NCI-H2171 treated with DMSO at 0.1 percent for 48 hours (cell line): ENCODE measurements at regions not wholly inside any gene's neighbourhood (a gene's known extent, or its start where the extent isn't known, plus 50 kb on each side); places are given as distances from the start of the nearest gene placed in this dataset.
A peak's percentile ranks its signal among the peaks of the same experiment; 100 is the strongest.
"Not testable (repeated sequence)": the region's sequence is repeated elsewhere in the genome, so short reads cannot be mapped to it uniquely, and the experiment has no call there.

ENCODE experiments used
- DNase-seq: peaks from one replicate; lab custom pipeline; 2025; lab: John Stamatoyannopoulos, UW

DNA sequence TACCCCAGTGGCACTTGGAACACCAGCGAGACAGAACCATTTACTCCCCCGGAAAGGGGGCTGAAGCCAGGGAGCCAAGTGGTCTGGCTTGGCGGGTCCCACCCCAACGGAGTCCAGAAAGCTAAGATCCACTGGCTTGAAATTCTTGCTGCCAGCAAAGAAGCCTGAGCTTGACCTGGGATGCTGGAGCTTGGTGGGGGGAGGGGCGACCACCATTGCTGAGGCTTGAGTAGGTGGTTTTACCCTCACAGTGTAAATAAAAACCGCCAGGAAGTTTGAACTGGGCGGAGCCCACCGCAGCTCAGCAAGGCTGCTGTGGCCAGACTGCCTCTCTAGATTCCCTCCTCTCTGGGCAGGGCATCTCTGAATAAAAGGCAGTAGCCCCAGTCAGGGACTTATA, 62.8 kb downstream of the RPS24 start:
- not testable (repeated sequence) for DNase-seq

DNA sequence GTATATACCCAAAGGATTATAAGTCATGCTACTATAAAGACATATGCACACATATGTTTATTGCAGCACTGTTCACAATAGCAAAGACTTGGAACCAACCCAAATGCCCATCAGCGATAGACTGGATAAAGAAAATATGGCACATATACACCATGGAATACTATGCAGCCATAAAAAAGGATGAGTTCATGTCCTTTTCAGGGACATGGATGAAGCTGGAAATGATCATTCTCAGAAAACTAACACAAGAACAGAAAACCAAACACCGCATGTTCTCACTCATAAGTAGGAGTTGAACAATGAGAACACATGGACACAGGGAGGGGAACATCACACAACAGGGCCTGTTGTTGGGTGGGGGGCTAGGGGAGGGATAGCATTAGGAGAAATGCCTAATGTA, 68.9 kb downstream of the RPS24 start:
- not testable (repeated sequence) for DNase-seq

DNA sequence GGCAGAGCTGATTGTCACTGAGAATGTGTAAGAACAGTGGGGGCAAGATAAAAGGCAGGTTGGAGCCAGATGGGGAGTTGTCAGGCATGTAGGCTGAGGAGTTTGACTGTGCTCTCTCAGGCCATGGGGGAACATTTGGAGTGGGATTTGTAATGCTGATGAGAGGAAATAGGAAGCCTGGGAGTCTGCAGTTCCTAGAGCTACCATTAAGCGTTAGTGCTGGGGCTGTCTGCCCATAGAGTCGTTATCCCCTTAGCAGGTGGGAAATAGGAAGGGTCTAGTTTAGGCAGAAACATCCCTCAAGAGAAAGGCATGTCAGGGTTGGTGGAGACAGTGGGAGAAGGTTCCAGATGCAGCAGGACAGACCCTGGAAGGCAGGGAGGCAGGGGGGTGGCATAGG, 75.5 kb downstream of the RPS24 start:
- no peak for DNase-seq

DNA sequence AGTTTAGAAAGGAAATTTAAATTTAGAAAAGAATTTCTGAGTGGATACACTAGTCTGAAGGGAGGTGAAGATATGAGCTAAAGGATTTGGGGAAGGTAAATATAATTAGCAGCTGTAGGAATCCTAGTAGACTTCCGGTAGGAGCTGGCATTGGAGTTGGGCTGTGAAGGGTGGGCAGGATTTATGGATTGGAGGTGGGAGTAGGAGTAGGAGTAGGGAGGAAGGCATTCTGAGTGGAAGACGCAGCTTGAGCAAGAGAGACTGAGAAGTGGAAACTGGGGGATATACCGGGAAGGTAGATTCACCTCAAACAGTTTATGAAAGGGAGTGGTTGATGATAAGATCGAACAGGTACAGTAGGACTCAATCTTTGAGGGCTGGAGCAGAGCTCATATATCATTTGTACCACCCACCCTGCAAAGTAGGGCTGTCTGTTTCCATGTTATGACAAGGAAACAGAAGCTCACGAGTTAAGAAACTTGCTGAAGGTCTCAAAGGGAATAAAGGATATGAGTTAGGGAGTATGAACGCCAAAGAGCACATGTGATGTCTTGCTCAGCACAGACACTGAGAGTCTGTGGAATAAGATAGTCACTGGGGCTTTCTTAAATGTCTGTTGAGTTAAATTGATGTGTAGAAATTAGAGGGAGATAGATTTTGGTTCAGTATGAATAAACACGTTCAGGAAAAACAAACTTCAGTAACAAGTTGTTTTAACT, 81.6 kb downstream of the RPS24 start:
- DNase-seq, result no peak

DNA sequence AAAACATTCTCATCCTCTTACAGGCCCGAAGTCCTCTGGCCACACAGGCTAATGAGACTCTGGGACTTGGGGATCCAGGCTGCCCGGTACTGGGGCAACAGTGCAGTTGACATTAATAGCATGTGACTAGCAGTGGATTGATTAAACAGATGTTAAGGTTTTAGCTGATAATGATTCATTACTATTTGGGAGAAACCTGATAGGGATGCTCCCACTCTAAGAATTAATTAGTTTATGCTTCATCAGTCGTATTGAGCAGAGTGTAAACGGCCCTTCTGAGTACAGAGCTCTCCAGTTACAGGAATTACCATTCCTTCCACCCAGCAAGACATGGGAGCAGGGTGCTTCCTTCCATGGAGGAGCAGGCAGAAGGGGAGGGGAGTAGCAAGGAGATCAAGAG, 82.7 kb downstream of the RPS24 start:
- peak; percentile 58 for DNase-seq

DNA sequence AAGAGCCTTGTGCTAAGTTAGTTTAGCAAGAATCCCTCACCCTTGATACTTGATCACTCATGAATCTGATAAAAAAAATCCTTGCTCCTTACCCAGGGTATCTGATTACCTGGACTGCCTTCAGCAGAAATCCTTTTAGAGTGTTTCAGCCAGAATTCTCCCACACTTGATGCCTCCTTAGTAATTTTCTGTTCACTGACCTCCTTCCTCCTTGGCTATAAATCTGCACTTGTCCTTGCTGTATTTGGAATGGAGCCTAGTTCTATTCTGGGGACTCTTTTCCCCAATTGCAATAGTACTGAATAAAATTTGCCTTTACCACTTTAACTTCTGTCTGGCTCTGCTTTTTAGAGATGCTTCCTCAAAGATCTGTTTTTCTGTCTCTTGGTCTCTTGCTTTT, 84.9 kb downstream of the RPS24 start:
- peak; percentile 49 for DNase-seq

DNA sequence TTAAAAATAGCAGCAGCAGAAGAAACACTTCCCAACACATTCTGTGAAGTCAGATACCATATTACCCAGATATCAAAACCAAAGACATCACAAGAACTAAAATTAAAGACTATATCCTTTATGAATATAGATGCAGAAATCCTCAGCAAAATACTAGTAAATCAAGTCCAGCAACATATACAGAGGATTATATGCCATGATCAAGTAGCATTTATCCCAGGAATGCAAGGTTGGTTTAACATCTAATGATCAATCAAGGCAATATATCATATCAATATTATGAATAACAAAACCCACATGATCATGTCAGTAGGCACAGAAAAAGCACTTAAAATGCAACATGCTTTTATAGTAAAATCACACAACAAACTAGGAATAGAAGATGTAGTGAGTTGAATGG, 88.1 kb downstream of the RPS24 start:
- DNase-seq, result no peak

DNA sequence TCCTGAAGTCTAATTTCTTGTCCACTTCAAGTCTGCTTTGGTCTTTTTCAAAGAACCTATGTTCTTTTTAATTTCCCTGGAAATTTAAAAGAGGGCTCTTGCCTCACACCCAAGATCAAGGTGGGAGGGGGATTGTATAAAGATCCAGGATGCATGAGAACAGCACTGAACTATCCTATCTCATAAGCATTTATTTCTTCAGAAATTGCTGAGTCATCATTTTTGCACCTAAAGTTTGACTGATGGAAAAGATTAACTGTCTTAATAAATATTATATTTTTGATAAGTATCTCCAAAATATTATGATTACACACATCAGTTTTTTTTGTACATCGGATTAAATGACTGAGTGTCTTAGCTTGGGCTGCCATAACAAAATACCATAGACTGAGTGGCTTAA, 90.5 kb downstream of the RPS24 start:
- no peak for DNase-seq

DNA sequence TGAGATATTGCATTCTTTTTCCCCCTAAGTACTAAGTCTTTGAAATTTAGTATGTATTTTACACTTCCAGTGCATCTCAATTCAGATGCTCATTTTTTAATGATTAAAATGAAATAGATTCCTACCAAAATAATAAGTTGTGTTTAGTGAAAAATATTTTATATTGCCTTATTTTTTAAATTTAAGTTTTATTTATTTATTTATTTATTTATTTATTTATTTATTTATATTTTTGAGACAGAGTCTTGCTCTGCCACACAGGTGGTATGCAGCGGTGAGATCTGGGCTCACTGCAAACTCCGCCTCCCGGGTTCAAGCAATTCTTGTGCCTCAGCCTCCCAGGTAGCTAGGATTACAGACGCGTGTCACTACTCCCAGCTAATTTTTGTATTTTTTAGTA, 95.5 kb downstream of the RPS24 start:
- no peak for DNase-seq

DNA sequence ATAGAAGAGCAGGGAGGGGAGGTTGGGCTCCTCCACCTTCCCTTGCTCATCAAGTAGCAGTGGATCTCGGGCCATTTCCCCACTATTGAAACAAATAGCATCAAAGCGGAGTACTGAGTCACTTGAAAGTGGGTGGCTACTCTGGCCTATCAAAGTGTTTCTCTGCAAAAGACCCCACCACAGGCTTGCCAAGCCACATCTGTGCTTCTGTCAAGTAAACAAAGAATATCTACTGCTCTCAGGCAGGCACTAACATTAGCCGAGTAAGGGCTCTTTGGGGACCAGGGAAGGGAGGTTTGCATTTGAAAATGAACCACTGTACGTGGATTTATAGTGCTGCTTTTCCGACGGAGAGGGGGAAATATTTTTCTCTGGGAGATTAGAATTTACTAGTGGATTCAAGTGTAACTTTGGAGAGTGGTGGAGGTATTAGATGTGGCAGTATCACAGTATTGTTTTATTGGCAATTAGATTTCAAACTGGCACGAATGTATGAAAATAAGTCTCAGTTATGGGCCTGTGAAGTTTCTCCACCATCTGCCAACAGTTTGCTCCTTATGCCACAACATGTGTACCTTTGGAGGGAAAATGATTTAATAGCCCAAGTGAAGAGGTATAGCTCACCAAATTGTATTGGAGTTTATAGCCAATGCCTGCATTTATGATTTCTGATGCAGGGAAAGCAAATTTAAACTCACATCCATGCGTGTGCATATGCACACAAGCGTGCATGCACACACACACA, 97.5 kb downstream of the RPS24 start:
- DNase-seq, result peak; percentile 85

DNA sequence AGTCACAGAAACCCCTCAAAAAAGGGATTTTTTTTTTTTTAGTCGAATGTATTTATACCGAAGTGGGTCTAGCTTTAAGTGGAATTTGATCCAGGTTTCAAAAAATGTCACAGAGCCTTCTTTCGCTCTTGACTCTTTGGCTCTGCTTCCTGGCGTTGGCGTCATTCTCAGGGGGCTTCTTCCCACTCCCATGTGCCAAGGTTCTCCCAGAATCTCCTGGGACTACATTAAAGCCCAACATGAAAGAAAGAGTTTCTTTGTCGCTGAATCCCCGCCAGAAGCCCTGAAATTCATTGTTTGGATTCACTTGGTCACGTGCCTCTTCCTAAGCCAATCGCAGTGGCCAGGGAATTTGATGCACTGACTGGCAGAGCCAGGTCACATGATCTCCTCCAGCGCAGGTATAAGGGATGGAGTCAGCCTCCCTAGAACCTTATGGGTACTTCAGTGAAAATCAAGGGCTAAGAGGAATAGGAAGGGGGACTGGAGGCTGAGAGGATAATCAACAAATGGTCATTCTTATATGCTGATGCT, 101.2 kb downstream of the RPS24 start:
- DNase-seq, result peak; percentile 74

DNA sequence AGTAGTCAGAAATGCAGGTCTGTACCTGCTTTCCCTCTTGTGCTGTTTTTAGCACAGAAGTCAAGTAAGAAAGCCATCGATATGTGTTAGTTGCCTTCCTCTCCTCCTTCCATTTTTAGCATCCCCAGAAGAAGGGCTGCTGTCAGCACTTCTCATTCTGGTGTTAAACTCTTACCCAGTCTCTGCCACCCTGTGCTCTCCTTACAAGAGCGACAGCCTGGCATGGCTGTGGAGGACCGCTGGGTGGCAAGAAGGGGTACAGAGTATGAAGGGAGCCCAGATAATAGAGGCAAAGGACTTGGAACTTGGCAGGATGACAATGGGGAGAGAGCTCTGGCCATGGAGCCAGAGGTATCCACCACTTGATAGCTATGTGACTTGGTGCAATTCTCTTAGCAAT, 103.5 kb downstream of the RPS24 start:
- DNase-seq, result no peak

DNA sequence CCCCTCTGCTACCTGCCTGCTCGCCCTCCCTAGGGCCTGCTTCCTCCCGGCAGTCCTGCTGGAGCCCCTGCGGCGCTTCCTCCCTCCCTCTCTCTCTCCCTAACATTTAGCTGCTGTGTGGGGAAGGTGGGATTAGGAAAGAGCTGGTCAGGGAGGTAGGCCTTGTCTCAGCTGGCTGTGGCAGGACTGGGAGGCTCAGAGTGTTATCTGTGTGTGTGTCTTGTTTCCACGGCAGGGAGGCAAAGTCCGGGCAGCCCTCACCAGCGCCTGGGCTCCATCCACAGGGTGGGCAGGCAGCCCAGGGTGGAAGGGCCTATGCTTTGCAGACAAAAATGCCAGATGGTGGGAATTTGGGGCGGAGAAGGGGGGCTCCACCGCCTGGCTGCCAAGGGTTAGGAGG, 105.7 kb downstream of the RPS24 start:
- DNase-seq, result peak; percentile 92

DNA sequence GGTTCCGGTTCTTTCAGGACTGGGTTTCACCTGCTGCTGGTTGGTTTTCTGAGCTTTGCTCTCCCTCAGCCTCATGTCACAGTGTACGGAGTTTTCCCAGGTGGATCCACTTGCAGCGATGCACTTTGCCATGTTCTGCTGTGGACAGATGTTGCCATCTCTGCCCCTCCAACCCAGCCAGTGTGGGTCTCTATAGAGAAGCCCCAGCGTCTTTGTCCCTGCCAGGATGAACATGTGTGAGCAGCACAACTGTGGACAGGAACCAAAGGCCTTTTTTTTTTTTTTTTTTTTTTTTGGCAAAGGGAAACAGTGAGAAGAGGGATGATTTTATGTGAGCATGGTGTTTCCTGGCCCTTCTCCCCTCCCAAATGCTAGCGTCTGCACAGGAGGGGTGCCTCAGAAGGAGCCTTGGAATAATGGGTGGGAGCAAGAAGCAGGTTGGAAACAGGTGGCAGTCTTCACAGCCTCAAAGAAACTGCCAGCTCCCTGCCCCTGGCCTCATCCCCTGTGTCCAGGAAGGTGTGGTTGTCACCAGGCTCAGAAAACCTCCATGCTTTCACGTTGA, 106.5 kb downstream of the RPS24 start:
- DNase-seq, result peak; percentile 83

DNA sequence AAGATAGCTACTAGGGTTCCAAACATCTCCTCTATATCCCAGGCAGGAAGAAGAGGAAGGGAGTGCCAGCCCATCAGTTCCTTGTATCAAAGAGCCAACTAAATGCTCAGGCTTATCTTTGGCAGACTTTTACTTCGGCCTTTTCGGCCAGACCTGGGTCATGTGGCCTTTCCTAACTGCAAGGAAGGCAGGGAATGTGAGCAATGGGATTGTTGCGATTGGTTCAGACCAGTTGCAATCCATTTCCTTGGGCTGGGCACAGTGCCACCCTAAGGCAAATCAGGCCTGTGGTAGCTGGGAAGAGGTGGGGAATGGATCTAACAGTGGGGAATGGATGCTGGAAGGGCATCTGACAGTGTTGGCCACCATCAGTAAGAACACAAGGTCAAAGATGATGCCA, 109.9 kb downstream of the RPS24 start:
- DNase-seq, result no peak

DNA sequence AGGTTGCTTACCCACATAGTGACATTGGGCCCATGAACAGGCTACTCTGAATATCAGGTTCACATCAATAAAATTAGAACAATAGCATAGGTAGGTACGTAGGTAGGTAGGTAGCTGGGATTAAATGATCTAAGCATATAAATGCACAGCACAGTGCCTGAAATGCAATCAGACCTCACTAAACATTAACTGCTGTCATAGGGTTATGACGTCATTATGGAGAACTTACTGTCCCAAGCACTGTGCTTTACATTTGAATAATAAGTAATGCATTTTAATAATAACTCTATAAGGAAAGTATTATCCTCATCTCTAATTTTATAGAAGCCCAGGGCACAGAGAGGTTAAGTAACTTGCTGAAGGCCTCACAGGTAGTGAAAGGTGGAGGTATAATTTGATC, 112.5 kb downstream of the RPS24 start:
- no peak for DNase-seq

DNA sequence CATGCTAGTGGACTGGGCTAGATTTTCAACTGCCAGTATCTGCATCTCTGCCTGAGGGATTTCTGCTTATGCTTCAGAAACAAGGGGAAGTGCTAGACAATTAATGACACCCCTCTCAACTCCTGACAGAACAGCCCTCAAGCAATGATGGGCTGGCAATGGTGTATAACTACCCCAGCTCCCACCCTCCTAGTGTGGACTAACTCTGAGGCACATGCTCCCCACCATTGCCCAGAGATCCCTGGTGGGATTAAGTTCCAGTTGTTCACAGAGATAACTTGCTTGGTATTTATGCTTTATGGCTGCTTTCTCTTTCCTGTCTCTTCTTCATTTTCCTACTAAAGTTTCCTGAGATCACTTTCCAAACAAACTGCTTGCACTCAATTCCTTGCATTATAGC, 113.5 kb downstream of the RPS24 start:
- no peak for DNase-seq

DNA sequence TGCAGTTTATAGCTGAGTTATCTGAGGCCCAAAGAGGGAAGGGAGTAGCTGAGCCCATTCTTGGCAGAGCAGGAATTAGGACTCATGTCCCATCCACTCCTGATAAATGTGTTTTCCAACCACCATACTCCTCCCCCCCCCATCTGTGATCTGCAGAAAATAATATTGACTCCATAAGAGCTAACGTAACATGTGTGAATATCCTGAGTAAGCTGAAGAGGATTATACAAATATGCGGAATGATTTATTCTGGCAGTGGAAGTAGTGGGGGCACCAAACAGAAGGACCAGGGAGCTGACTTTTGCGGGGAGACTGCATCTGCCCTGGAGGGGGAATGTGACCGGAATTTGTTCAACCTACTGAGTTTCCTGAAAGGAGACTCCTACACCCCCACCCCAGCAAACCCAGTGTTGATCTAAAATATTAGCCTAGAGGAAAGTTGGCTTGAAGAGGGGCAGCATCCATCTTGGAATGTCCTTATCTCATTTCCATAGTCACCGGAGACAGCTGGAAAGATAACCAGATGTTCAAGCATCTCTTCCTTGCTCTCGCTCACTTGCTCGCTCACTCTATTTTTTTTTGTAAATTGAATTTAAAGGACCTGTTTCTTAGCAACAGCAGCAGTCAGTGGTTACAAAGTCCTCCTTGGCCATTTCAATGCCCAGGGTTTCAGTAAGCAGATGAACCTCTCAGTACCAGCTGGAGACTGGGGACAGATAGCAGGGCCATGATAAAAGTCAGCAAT, 114.7 kb downstream of the RPS24 start:
- DNase-seq, result peak; percentile 10

DNA sequence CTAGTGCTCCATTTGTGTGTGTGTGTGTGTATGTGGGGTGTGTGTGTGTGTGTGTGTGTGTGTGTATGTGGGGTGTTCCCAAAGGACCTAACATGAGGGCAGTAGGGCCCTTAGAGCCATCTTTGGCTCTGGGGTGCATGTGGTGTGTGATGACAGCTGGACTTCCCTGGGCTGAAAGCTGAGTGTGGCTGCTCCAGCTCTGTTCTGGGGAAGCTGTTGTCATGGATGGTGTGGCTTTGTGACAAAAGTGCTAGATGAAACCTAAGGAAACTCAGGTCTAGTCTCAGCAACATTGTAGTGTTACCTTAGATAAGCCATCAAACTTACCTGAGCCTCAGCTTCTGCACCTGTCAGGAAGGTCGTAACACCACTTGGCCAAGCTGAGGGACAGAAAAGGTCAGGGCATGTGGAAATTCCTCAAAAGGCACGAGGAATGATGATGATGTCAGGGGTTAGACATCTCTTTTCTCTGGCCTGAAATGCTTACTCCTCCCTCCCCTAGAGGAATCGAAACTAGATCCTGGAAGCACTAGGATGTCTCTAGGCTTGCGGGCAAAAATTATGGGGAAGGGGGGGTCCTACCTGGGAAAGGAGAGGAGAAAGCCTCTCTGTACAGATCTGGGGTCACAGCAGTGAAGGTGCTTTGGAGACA, 115.4 kb downstream of the RPS24 start:
- no peak for DNase-seq

DNA sequence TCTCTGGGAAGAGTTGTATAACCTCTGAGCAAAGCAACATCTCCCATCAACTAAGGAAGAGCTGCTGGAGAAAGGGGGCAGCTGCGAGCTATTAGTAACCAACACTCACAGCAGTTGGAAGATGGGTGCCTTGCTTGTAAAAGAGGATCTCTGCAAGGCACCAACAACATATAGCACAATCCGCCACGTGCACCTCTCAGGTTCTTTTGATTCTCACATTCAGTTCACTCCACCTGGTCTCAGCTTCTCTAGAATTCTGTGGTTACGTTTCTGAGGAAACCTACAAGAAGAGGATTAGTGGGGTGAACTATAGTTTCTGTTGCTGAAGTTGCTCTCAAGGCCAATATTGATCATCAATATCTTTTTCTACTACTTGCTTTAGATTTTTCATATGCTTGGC, 117.1 kb downstream of the RPS24 start:
- no peak for DNase-seq

DNA sequence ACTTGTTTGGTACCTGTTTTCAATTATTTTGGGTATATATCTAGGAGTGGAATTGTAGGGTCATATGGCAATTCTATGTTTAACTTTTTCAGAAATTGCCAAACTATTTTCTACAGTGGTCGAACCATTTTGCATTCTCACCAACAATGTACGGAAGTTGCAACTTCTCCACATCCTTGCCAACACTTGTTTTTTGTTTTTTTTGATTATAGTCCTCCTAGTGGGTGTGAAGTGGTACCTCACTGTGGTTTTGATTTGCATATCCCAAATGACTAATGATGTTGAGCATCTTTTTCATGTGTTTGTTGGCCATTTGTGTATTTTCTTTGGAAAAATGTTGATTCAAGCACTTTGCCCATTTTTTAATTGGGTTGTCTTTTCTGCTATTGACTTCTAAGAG, 122.1 kb downstream of the RPS24 start:
- DNase-seq, result no peak

DNA sequence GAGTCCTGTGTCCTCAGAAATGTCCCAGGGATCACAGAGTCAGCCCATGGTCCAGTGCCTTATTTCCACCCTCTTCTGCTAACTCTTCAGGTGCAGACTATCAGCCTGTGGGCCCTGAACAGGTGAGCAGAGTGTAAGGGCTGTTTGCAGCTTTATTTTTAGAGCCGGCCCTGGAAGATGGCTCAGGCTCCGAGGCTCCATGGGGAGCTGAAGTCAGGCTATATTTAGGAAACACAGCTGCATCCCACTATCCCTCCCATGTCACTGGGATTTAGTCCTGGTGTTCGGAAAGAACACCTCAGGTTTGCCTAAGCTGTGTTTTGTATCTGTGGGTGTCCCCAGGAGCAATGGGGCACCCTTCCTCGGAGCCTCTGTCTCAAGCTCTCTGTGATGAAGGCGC, 126.9 kb downstream of the RPS24 start:
- DNase-seq, result no peak
